SK-N-SH treated with all-trans-retinoic acid at 6 μM for 48 hours (cell line): ENCODE measurements at regions not wholly inside any gene's neighbourhood (a gene's known extent, or its start where the extent isn't known, plus 50 kb on each side); places are given as distances from the start of the nearest gene placed in this dataset.

Experiments used
- ATAC-seq: fragments of 200-7000 bp; cut with Tn5 transposase; 3 replicates; pipeline ENCODE4 v1.9.1; 2020; ENCODE audit warnings: mild to moderate bottlenecking, moderate library complexity
- ARNTL ChIP-seq: fragments of 450-650 bp; formaldehyde crosslinking; IDR thresholded peaks from 2 replicates; pipeline ENCODE4 v1.5.0; 2020; ENCODE audit warnings: low read depth, mild to moderate bottlenecking, moderate library complexity, borderline replicate concordance
- BACH2 ChIP-seq: fragments of 250-450 bp; sonication (Bioruptor Pico); IDR thresholded peaks from 2 replicates; pipeline ENCODE4 v1.9.0; 2021; ENCODE audit warnings: mild to moderate bottlenecking, borderline replicate concordance
- CREB5 ChIP-seq: fragments of 250-450 bp; sonication (Bioruptor Pico); IDR thresholded peaks from 2 replicates; pipeline ENCODE4 v1.5.1; 2020; ENCODE audit warnings: low read depth, mild to moderate bottlenecking, moderate library complexity
- CSDC2 ChIP-seq: fragments of 250-450 bp; sonication (Bioruptor Pico); IDR thresholded peaks from 2 replicates; pipeline ENCODE4 v1.5.0; 2020; ENCODE audit warnings: mild to moderate bottlenecking, moderate library complexity
- CSRNP3 ChIP-seq: fragments of 250-450 bp; sonication (Bioruptor Pico); IDR thresholded peaks from 2 replicates; pipeline ENCODE4 v1.5.1; 2021; ENCODE audit warnings: mild to moderate bottlenecking, moderate library complexity
- GLIS3 ChIP-seq: fragments of 250-450 bp; sonication (Bioruptor Pico); IDR thresholded peaks from 2 replicates; pipeline ENCODE4 v1.5.0; 2020; ENCODE audit warnings: mild to moderate bottlenecking, moderate library complexity
- ISL1 ChIP-seq: fragments of 250-450 bp; sonication (Bioruptor Pico); IDR thresholded peaks from 2 replicates; pipeline ENCODE4 v2.1.2; 2022; ENCODE audit warnings: mild to moderate bottlenecking, moderate library complexity
- PATZ1 ChIP-seq: fragments of 250-450 bp; sonication (Bioruptor Pico); IDR thresholded peaks from 2 replicates; pipeline ENCODE4 v1.8.0; 2020; ENCODE audit warnings: mild to moderate bottlenecking, moderate library complexity, borderline replicate concordance
- POU6F1 ChIP-seq: fragments of 250-450 bp; sonication (Bioruptor Pico); IDR thresholded peaks from 2 replicates; pipeline ENCODE4 v1.8.0; 2021; ENCODE audit warnings: low read depth, mild to moderate bottlenecking, moderate library complexity, borderline replicate concordance
- PPARA ChIP-seq: fragments of 250-450 bp; sonication (Bioruptor Pico); IDR thresholded peaks from 2 replicates; pipeline ENCODE4 v1.5.0; 2020; ENCODE audit warnings: mild to moderate bottlenecking, borderline replicate concordance
- RARB ChIP-seq: fragments of 250-450 bp; sonication (Bioruptor Pico); IDR thresholded peaks from 2 replicates; pipeline ENCODE4 v1.8.0; 2021; ENCODE audit warnings: mild to moderate bottlenecking, moderate library complexity
- SNAI2 ChIP-seq: fragments of 250-450 bp; sonication (Bioruptor Pico); IDR thresholded peaks from 2 replicates; pipeline ENCODE4 v1.5.0; 2020; ENCODE audit warnings: mild to moderate bottlenecking, moderate library complexity
- TCF4 ChIP-seq: fragments of 250-450 bp; sonication (Bioruptor Pico); IDR thresholded peaks from 2 replicates; pipeline ENCODE4 v1.8.0; 2021; ENCODE audit warnings: mild to moderate bottlenecking, moderate library complexity, borderline replicate concordance
- TOX ChIP-seq: fragments of 250-450 bp; sonication (Bioruptor Pico); IDR thresholded peaks from 2 replicates; pipeline ENCODE4 v1.8.0; 2021; ENCODE audit warnings: mild to moderate bottlenecking, moderate library complexity, borderline replicate concordance
- TSHZ2 ChIP-seq: fragments of 250-450 bp; sonication (Bioruptor Pico); IDR thresholded peaks from 2 replicates; pipeline ENCODE4 v1.5.0; 2020; ENCODE audit warnings: mild to moderate bottlenecking, moderate library complexity
- ZC3H10 ChIP-seq: fragments of 250-450 bp; sonication (Bioruptor Pico); IDR thresholded peaks from 2 replicates; pipeline ENCODE4 v1.5.1; 2021; ENCODE audit warnings: mild to moderate bottlenecking, moderate library complexity
- ZFP30 ChIP-seq: fragments of 450-650 bp; formaldehyde crosslinking; IDR thresholded peaks from 2 replicates; pipeline ENCODE4 v1.5.0; 2022; ENCODE audit warnings: mild to moderate bottlenecking, moderate library complexity
- ZNF70 ChIP-seq: fragments of 450-650 bp; formaldehyde crosslinking; IDR thresholded peaks from 2 replicates; pipeline ENCODE4 v1.5.0; 2020; ENCODE audit warnings: mild to moderate bottlenecking, moderate library complexity
- ZNF8 ChIP-seq: fragments of 450-650 bp; formaldehyde crosslinking; IDR thresholded peaks from 2 replicates; pipeline ENCODE4 v1.5.0; 2020; ENCODE audit warnings: mild to moderate bottlenecking, moderate library complexity

GRCh38 chr2:120583851-120584570, 151.7 kb upstream of the GLI2 start:
- no peak for ATAC-seq
- TF ChIP-seq POU6F1 (CRISPR knock-in tag): no peak
- TF ChIP-seq ZFP30 (CRISPR knock-in tag): no peak
- TF ChIP-seq TSHZ2 (CRISPR knock-in tag): no peak
- TF ChIP-seq GLIS3 (CRISPR knock-in tag): no peak
- TF ChIP-seq BACH2 (CRISPR knock-in tag): no peak
- TF ChIP-seq CSDC2 (CRISPR knock-in tag): no peak
- no peak for TF ChIP-seq RARB (CRISPR knock-in tag)
- no peak for TF ChIP-seq SNAI2

GRCh38 chr2:120586507-120587278, 149.0 kb upstream of the GLI2 start:
- no peak for ATAC-seq
- no peak for TF ChIP-seq CSDC2 (CRISPR knock-in tag)
- no peak for TF ChIP-seq PATZ1 (CRISPR knock-in tag)
- TF ChIP-seq ZC3H10 (CRISPR knock-in tag): no peak
- no peak for TF ChIP-seq CREB5 (CRISPR knock-in tag)
- TF ChIP-seq RARB (CRISPR knock-in tag): no peak
- TF ChIP-seq SNAI2: no peak
- TF ChIP-seq ZFP30 (CRISPR knock-in tag): no peak
- TF ChIP-seq TOX (CRISPR knock-in tag): no peak
- no peak for TF ChIP-seq GLIS3 (CRISPR knock-in tag)
- TF ChIP-seq PPARA: no peak
- no peak for TF ChIP-seq TCF4
- no peak for TF ChIP-seq CSRNP3 (CRISPR knock-in tag)
- no peak for TF ChIP-seq ARNTL (CRISPR knock-in tag)
- no peak for TF ChIP-seq ZNF8

GRCh38 chr2:120587279-120587996, 148.2 kb upstream of the GLI2 start:
- no peak for ATAC-seq
- no peak for TF ChIP-seq TOX (CRISPR knock-in tag)
- no peak for TF ChIP-seq ZNF70 (CRISPR knock-in tag)
- TF ChIP-seq ZC3H10 (CRISPR knock-in tag): no peak
- no peak for TF ChIP-seq RARB (CRISPR knock-in tag)
- no peak for TF ChIP-seq CREB5 (CRISPR knock-in tag)
- TF ChIP-seq ZFP30 (CRISPR knock-in tag): no peak
- TF ChIP-seq SNAI2: no peak
- TF ChIP-seq ARNTL (CRISPR knock-in tag): no peak
- no peak for TF ChIP-seq BACH2 (CRISPR knock-in tag)
- no peak for TF ChIP-seq ISL1
